ENCODE measurements at regions not wholly inside any gene's neighbourhood (a gene's known extent, or its start where the extent isn't known, plus 50 kb on each side); places are given as distances from the start of the nearest gene placed in this dataset.

DNA sequence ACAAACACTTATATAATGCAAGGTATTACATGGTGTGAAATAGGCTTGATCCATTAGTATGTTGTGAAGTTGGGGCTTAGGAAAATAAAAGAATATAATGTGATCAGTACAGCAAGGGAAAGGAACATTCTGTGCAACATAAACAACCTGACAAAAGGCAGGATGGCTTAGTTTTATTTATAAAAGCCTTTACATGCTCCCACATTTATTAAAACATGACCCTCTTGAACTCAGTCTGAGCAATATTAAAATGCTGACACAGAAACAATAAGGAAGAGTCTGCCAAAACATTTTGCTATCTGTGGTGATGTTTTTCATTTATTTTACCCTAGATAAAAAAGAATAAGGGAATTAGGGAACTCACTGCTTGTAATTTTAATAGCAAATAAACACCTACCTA lies 519.7 kb downstream of the PCDH7 start:
- TF ChIP-seq, protein P1, sequence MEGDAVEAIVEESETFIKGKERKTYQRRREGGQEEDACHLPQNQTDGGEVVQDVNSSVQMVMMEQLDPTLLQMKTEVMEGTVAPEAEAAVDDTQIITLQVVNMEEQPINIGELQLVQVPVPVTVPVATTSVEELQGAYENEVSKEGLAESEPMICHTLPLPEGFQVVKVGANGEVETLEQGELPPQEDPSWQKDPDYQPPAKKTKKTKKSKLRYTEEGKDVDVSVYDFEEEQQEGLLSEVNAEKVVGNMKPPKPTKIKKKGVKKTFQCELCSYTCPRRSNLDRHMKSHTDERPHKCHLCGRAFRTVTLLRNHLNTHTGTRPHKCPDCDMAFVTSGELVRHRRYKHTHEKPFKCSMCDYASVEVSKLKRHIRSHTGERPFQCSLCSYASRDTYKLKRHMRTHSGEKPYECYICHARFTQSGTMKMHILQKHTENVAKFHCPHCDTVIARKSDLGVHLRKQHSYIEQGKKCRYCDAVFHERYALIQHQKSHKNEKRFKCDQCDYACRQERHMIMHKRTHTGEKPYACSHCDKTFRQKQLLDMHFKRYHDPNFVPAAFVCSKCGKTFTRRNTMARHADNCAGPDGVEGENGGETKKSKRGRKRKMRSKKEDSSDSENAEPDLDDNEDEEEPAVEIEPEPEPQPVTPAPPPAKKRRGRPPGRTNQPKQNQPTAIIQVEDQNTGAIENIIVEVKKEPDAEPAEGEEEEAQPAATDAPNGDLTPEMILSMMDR (conservative IDR thresholded peaks at IDR 0.05; ENCODE audit: low read length): no peak
- no peak for TF ChIP-seq EZH2phosphoT487 (IDR thresholded peaks at IDR 0.05; ENCODE audit: borderline replicate concordance, low read depth, low read length)
